Uterus (tissue), 3 donors: ENCODE measurements at regions not wholly inside any gene's neighbourhood (a gene's known extent, or its start where the extent isn't known, plus 50 kb on each side); places are given as distances from the start of the nearest gene placed in this dataset.

ENCODE experiments used
- DNase-seq, 2 donors: peaks; one replicate each; pipeline ENCODE4 v3.0.0-alpha.2; 2019 to 2020
- H3K27ac ChIP-seq, 2 donors: fragments of 200-600 bp; sonication (generic); 1 replicate in 1 of 2; 2 replicates in 1 of 2; pipeline ENCODE4 v1.5.1; 2016 to 2018
- H3K27me3 ChIP-seq, 2 donors: fragments of 200-600 bp; sonication (generic); one replicate each; pipeline ENCODE4 v1.5.1; 2018 to 2019; ENCODE audit warnings: control low read depth in 1 of 2
- H3K36me3 ChIP-seq, 2 donors: fragments of 200-600 bp; sonication (generic); one replicate each; pipeline ENCODE4 v1.5.1; 2019; ENCODE audit warnings: control low read depth in 1 of 2
- H3K4me1 ChIP-seq, 2 donors: fragments of 200-600 bp; sonication (generic); one replicate each; pipeline ENCODE4 v1.5.1; 2018 to 2019; ENCODE audit warnings: control low read depth in 1 of 2
- H3K4me3 ChIP-seq, 2 donors: fragments of 200-600 bp; sonication (generic); 1 replicate in 1 of 2; 2 replicates in 1 of 2; pipeline ENCODE4 v1.5.1; 2018 to 2019; ENCODE audit warnings: mild to moderate bottlenecking in 1 of 2
- H3K9me3 ChIP-seq, 2 donors: fragments of 200-600 bp; sonication (generic); one replicate each; pipeline ENCODE4 v1.5.1; 2019; ENCODE audit warnings: control low read depth in 1 of 2
- CTCF ChIP-seq, 4 experiments: fragments of 200-600 bp in 2 of 4; fragments of 450-650 bp in 2 of 4; sonication (generic) in 2 of 4; IDR thresholded peaks; one replicate each; pipeline ENCODE4 v1.5.1; 2016 to 2019; ENCODE audit warnings: antibody characterized with exemption in 4 of 4, mild to moderate bottlenecking in 2 of 4, moderate library complexity in 1 of 4
- POLR2A ChIP-seq, 2 donors: fragments of 450-650 bp; IDR thresholded peaks; one replicate each; pipeline ENCODE4 v1.6.1; 2016; ENCODE audit warnings: antibody characterized with exemption in 2 of 2, mild to moderate bottlenecking in 1 of 2, moderate library complexity in 1 of 2
- intact Hi-C: fragments of 100-400 bp; cut with DNase I; formaldehyde crosslinking; loops from one replicate; pipeline ENCODE4 v1.15.1; 2023; ENCODE audit warnings: low total_unique reads
- donor health status: DM: yes; HTN: yes; CAD: no.

- no peaks in the 10 kb centered on the region for H3K27me3 ChIP-seq
- no peak overlapping the region for H3K4me3 ChIP-seq
- no peak overlapping the region for H3K27ac ChIP-seq
- no peaks in the 10 kb centered on the region for H3K36me3 ChIP-seq
- DNase-seq = no peak
- TF ChIP-seq CTCF (IDR thresholded peaks at IDR 0.05) = no peak
- TF ChIP-seq POLR2A (IDR thresholded peaks at IDR 0.05) = no peak
- intact Hi-C loops = no loop called here
- H3K9me3 ChIP-seq = no peaks in the 10 kb centered on the region
- H3K4me1 ChIP-seq = no peaks in the 10 kb centered on the region
These were observed 193.1 kb downstream of the ABHD5 start for GRCh38 chr3:43883729-43884396.

- TF ChIP-seq POLR2A (IDR thresholded peaks at IDR 0.05) = no peak
- DNase-seq = no peak
- H3K27me3 ChIP-seq = no peaks in the 10 kb centered on the region
- intact Hi-C loops = no loop called here
- H3K36me3 ChIP-seq = no peaks in the 10 kb centered on the region
- no peak overlapping the region for H3K4me3 ChIP-seq
- H3K4me1 ChIP-seq = no peaks in the 10 kb centered on the region
- no peaks in the 10 kb centered on the region for H3K9me3 ChIP-seq
- no peak overlapping the region for H3K27ac ChIP-seq
These were observed 193.8 kb downstream of the ABHD5 start for GRCh38 chr3:43884581-43884980.

GRCh38 chr3:43885908-43886618 is 195.3 kb downstream of the ABHD5 start:
- H3K27me3 ChIP-seq = no peaks in the 10 kb centered on the region
- no peaks in the 10 kb centered on the region for H3K9me3 ChIP-seq
- no peaks in the 10 kb centered on the region for H3K4me1 ChIP-seq
- H3K27ac ChIP-seq = no peak overlapping the region
- H3K4me3 ChIP-seq = no peak overlapping the region
- intact Hi-C loops = no loop called here
- TF ChIP-seq POLR2A (IDR thresholded peaks at IDR 0.05) = no peak
- TF ChIP-seq CTCF (IDR thresholded peaks at IDR 0.05) = no peak
- no peak for DNase-seq
- H3K36me3 ChIP-seq = no peaks in the 10 kb centered on the region

GRCh38 chr3:43892061-43892460 is 201.3 kb downstream of the ABHD5 start:
- no peak for DNase-seq
- intact Hi-C loops = no loop called here
- Histone ChIP-seq H3K4me1 (no peaks in the 10 kb centered on the region), H3K36me3 (no peaks in the 10 kb centered on the region), H3K27ac (no peak overlapping the region), H3K4me3 (no peak overlapping the region), H3K9me3 (no peaks in the 10 kb centered on the region), H3K27me3 (no peaks in the 10 kb centered on the region)
- TF ChIP-seq CTCF (IDR thresholded peaks at IDR 0.05) (no peak), POLR2A (IDR thresholded peaks at IDR 0.05) (no peak)

GRCh38 chr3:43892526-43892925 is 201.8 kb downstream of the ABHD5 start:
- H3K4me1 ChIP-seq = no peaks in the 10 kb centered on the region
- TF ChIP-seq POLR2A (IDR thresholded peaks at IDR 0.05) (no peak), CTCF (IDR thresholded peaks at IDR 0.05) (no peak)
- H3K36me3 ChIP-seq = no peaks in the 10 kb centered on the region
- no peak overlapping the region for H3K4me3 ChIP-seq
- intact Hi-C loops = no loop called here
- H3K27ac ChIP-seq = no peak overlapping the region
- H3K9me3 ChIP-seq = no peaks in the 10 kb centered on the region
- no peak for DNase-seq
- H3K27me3 ChIP-seq = no peaks in the 10 kb centered on the region
